ENCODE measurements at regions not wholly inside any gene's neighbourhood (a gene's known extent, or its start where the extent isn't known, plus 50 kb on each side); places are given as distances from the start of the nearest gene placed in this dataset.

DNA sequence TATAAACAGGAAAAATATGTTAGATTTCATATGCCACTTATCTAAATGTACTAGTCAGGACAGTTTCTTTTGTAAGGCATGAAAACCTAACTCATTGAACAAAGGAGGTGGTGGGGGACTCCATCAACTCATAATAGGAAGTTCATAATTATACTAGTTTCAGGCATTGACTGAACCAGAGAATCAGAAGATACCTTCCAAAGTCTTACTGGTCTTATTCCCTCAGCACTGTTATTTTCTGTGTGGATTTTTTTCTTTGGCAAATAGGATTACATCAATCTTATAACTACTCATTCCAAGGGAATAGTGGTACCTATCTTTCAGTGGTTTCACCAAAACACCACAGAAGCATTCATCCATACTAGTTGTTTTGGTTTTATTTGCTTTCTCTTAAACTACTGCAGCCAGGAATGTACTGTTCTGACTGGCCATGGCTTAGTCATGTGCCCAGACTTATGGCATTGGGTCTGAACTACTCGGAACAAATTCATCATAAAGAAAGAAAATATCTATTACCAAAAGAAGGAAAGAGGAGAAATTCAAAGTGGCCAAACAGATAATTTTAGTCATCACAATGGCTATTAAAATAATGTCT is 273.9 kb downstream of the ARAP2 start:
- Histone ChIP-seq H3K9me3 (ENCODE audit: low read length) (no peaks in the 10 kb centered on the region), H3K27ac (ENCODE audit: low read depth, low read length) (no peak overlapping the region), H3K9ac (ENCODE audit: low read length) (no peak overlapping the region), H3K27me3 (ENCODE audit: control insufficient read depth in 1 of 2, insufficient read depth in 2 of 2, low read length in 2 of 2) (no peaks in the 10 kb centered on the region), H3K4me3 (ENCODE audit: low read depth in 1 of 2, low read length in 2 of 2) (no peak overlapping the region), H3K36me3 (ENCODE audit: insufficient read depth, low read length) (no peaks in the 10 kb centered on the region), H3K4me1 (ENCODE audit: insufficient read depth, low read length) (no peaks in the 10 kb centered on the region)

DNA sequence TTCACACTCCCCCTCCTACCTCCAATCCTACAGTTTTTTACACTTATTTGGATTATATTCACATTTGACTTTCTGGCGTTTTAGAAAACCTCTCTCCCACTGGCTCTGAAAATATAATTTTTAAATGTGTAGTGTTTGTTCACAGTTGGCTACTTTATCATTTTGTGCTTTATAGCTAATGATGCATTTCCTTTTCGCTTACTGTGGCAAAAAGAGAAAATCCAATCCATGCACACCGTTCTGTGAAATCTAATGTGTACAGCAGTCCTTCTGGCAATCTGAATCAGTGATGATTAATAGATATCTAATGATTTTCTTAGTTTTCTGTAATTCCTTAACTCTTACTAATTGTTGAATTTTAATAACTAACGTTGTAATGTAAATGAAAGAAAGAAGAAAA is 271.5 kb downstream of the ARAP2 start:
- Histone ChIP-seq H3K4me1 (ENCODE audit: insufficient read depth, low read length) (no peaks in the 10 kb centered on the region), H3K36me3 (ENCODE audit: insufficient read depth, low read length) (no peaks in the 10 kb centered on the region), H3K9me3 (ENCODE audit: low read length) (no peaks in the 10 kb centered on the region), H3K4me3 (ENCODE audit: low read depth in 1 of 2, low read length in 2 of 2) (no peak overlapping the region), H3K27me3 (ENCODE audit: control insufficient read depth in 1 of 2, insufficient read depth in 2 of 2, low read length in 2 of 2) (no peaks in the 10 kb centered on the region), H3K27ac (ENCODE audit: low read depth, low read length) (no peak overlapping the region), H3K9ac (ENCODE audit: low read length) (no peak overlapping the region)

GRCh38 chr4:35975617-35976355 is 268.5 kb downstream of the ARAP2 start:
- Histone ChIP-seq H3K4me1 (ENCODE audit: insufficient read depth, low read length) (no peaks in the 10 kb centered on the region), H3K36me3 (ENCODE audit: insufficient read depth, low read length) (no peaks in the 10 kb centered on the region), H3K9ac (ENCODE audit: low read length) (no peak overlapping the region), H3K9me3 (ENCODE audit: low read length) (no peaks in the 10 kb centered on the region), H3K4me3 (ENCODE audit: low read depth in 1 of 2, low read length in 2 of 2) (no peak overlapping the region), H3K27me3 (ENCODE audit: control insufficient read depth in 1 of 2, insufficient read depth in 2 of 2, low read length in 2 of 2) (no peaks in the 10 kb centered on the region), H3K27ac (ENCODE audit: low read depth, low read length) (no peak overlapping the region)

- Histone ChIP-seq H3K9me3 (ENCODE audit: low read length) (no peaks in the 10 kb centered on the region), H3K4me3 (ENCODE audit: low read depth in 1 of 2, low read length in 2 of 2) (no peak overlapping the region), H3K27me3 (ENCODE audit: control insufficient read depth in 1 of 2, insufficient read depth in 2 of 2, low read length in 2 of 2) (no peaks in the 10 kb centered on the region), H3K36me3 (ENCODE audit: insufficient read depth, low read length) (no peaks in the 10 kb centered on the region), H3K4me1 (ENCODE audit: insufficient read depth, low read length) (no peaks in the 10 kb centered on the region), H3K27ac (ENCODE audit: low read depth, low read length) (no peak overlapping the region), H3K9ac (ENCODE audit: low read length) (no peak overlapping the region)
Observed at GRCh38 chr4:35978551-35978950, 265.8 kb downstream of the ARAP2 start.

DNA sequence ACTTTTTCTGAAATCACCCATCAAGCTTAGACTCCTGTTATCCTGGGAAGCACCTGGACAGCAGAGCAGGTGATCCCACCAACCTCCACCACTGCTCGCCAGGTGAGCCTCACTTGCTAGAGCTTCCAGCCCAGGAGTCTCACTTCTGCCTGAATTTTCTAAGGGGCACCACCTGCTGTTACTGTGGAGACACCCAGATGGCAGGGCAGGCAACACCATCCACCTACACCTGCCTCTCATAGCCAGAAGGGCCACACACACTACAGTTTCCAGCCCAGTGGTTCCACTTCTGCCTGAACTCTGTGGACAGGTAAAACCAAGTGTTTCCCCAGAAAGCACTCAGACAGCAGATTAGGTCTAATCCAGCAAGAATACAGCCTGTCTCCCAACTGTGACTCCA is 262.0 kb downstream of the ARAP2 start:
- no peak overlapping the region for H3K4me3 ChIP-seq (ENCODE audit: low read depth in 1 of 2, low read length in 2 of 2)
- H3K36me3 ChIP-seq (ENCODE audit: insufficient read depth, low read length): no peaks in the 10 kb centered on the region
- H3K9me3 ChIP-seq (ENCODE audit: low read length): no peaks in the 10 kb centered on the region
- H3K27me3 ChIP-seq (ENCODE audit: control insufficient read depth in 1 of 2, insufficient read depth in 2 of 2, low read length in 2 of 2): no peaks in the 10 kb centered on the region
- H3K4me1 ChIP-seq (ENCODE audit: insufficient read depth, low read length): no peaks in the 10 kb centered on the region
- H3K9ac ChIP-seq (ENCODE audit: low read length): no peak overlapping the region
- H3K27ac ChIP-seq (ENCODE audit: low read depth, low read length): no peak overlapping the region

GRCh38 chr4:35986537-35986936 is 257.8 kb downstream of the ARAP2 start:
- no peaks in the 10 kb centered on the region for H3K36me3 ChIP-seq (ENCODE audit: insufficient read depth, low read length)
- H3K4me1 ChIP-seq (ENCODE audit: insufficient read depth, low read length): no peaks in the 10 kb centered on the region
- H3K9me3 ChIP-seq (ENCODE audit: low read length): no peaks in the 10 kb centered on the region
- H3K27me3 ChIP-seq (ENCODE audit: control insufficient read depth in 1 of 2, insufficient read depth in 2 of 2, low read length in 2 of 2): no peaks in the 10 kb centered on the region
- H3K4me3 ChIP-seq (ENCODE audit: low read depth in 1 of 2, low read length in 2 of 2): no peak overlapping the region
- no peak overlapping the region for H3K9ac ChIP-seq (ENCODE audit: low read length)
- H3K27ac ChIP-seq (ENCODE audit: low read depth, low read length): no peak overlapping the region

GRCh38 chr4:35993606-35994005 is 250.7 kb downstream of the ARAP2 start:
- Histone ChIP-seq H3K27ac (ENCODE audit: low read depth, low read length) (no peak overlapping the region), H3K27me3 (ENCODE audit: control insufficient read depth in 1 of 2, insufficient read depth in 2 of 2, low read length in 2 of 2) (no peaks in the 10 kb centered on the region), H3K4me3 (ENCODE audit: low read depth in 1 of 2, low read length in 2 of 2) (no peak overlapping the region), H3K9ac (ENCODE audit: low read length) (no peak overlapping the region), H3K36me3 (ENCODE audit: insufficient read depth, low read length) (no peaks in the 10 kb centered on the region), H3K9me3 (ENCODE audit: low read length) (no peaks in the 10 kb centered on the region), H3K4me1 (ENCODE audit: insufficient read depth, low read length) (no peaks in the 10 kb centered on the region)

GRCh38 chr4:36000941-36001557 is 243.3 kb downstream of the ARAP2 start:
- H3K36me3 ChIP-seq (ENCODE audit: insufficient read depth, low read length): no peaks in the 10 kb centered on the region
- no peaks in the 10 kb centered on the region for H3K27me3 ChIP-seq (ENCODE audit: control insufficient read depth in 1 of 2, insufficient read depth in 2 of 2, low read length in 2 of 2)
- H3K4me3 ChIP-seq (ENCODE audit: low read depth in 1 of 2, low read length in 2 of 2): no peak overlapping the region
- no peaks in the 10 kb centered on the region for H3K4me1 ChIP-seq (ENCODE audit: insufficient read depth, low read length)
- no peaks in the 10 kb centered on the region for H3K9me3 ChIP-seq (ENCODE audit: low read length)
- no peak overlapping the region for H3K27ac ChIP-seq (ENCODE audit: low read depth, low read length)
- no peak overlapping the region for H3K9ac ChIP-seq (ENCODE audit: low read length)

DNA sequence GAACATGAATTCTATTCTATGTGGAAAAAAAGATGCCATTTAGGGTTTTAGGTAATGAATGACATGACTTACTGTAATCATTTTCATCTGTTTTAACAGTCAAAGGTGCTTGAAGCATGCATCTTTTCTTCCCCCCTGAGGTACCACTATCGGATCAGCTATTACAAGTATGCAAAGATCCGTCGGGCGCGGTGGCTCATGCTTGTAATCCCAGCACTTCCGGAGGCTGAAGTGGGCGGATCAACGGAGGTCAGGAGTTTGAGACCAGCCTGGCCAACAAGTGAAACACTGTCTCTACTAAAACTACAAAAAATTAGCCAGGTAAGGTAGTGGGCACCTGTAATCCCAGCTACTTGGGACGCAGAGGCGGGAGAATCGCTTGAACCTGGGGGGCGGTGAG is 241.3 kb downstream of the ARAP2 start:
- no peaks in the 10 kb centered on the region for H3K9me3 ChIP-seq (ENCODE audit: low read length)
- no peak overlapping the region for H3K4me3 ChIP-seq (ENCODE audit: low read depth in 1 of 2, low read length in 2 of 2)
- no peak overlapping the region for H3K9ac ChIP-seq (ENCODE audit: low read length)
- no peaks in the 10 kb centered on the region for H3K27me3 ChIP-seq (ENCODE audit: control insufficient read depth in 1 of 2, insufficient read depth in 2 of 2, low read length in 2 of 2)
- H3K36me3 ChIP-seq (ENCODE audit: insufficient read depth, low read length): no peaks in the 10 kb centered on the region
- no peaks in the 10 kb centered on the region for H3K4me1 ChIP-seq (ENCODE audit: insufficient read depth, low read length)
- no peak overlapping the region for H3K27ac ChIP-seq (ENCODE audit: low read depth, low read length)

DNA sequence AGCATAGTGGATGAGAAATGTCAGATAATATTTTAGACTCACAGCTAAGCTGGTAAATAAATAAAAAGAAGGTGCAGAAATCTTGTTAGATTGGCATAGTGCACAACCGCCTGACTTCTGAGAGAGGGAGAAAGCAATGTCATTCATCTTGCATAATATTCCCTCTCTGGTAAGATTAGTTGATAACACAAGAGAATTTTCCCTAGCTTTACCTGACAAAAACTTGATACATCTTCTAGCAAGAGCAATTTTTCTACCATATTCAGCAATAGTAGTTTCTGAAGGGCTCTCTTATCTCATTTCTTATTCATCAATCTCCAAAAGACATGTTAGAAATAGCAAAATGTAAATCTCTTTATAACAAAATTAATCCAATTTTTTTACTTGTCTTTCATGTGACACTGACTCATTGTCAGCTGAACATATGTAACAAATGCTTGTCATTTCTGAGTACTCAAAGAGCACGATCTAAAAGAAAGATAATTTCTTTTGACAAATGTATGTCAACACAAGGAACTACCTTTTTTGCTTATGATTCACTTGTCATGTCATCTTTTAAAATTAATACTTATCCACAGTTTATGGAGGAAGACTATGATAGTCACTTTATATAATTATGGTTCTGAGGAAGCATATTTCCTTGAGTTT is 240.0 kb downstream of the ARAP2 start:
- Histone ChIP-seq H3K9ac (ENCODE audit: low read length) (no peak overlapping the region), H3K4me1 (ENCODE audit: insufficient read depth, low read length) (no peaks in the 10 kb centered on the region), H3K27ac (ENCODE audit: low read depth, low read length) (no peak overlapping the region), H3K4me3 (ENCODE audit: low read depth in 1 of 2, low read length in 2 of 2) (no peak overlapping the region), H3K27me3 (ENCODE audit: control insufficient read depth in 1 of 2, insufficient read depth in 2 of 2, low read length in 2 of 2) (no peaks in the 10 kb centered on the region), H3K9me3 (ENCODE audit: low read length) (no peaks in the 10 kb centered on the region), H3K36me3 (ENCODE audit: insufficient read depth, low read length) (no peaks in the 10 kb centered on the region)

DNA sequence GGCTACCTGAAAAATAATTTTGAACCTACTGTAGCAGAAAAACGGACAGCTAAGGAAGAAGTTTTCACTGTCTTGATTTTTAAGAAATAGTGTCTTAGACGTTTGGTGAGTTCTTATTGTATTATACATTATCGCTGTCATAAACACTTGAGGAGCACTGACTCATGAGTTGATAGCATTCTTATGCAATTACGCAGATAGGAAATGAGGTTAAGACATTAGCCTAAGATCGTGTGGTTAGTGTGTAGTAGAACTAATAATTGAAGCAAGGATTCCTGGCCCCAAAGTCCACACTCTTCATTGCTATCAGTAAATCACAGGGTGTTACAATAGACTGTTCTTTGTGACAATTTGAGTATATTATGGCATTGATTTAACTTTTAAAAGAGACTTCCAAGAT is 238.1 kb downstream of the ARAP2 start:
- H3K9me3 ChIP-seq (ENCODE audit: low read length): no peaks in the 10 kb centered on the region
- H3K9ac ChIP-seq (ENCODE audit: low read length): no peak overlapping the region
- no peaks in the 10 kb centered on the region for H3K4me1 ChIP-seq (ENCODE audit: insufficient read depth, low read length)
- no peak overlapping the region for H3K4me3 ChIP-seq (ENCODE audit: low read depth in 1 of 2, low read length in 2 of 2)
- no peaks in the 10 kb centered on the region for H3K27me3 ChIP-seq (ENCODE audit: control insufficient read depth in 1 of 2, insufficient read depth in 2 of 2, low read length in 2 of 2)
- H3K27ac ChIP-seq (ENCODE audit: low read depth, low read length): no peak overlapping the region
- H3K36me3 ChIP-seq (ENCODE audit: insufficient read depth, low read length): no peaks in the 10 kb centered on the region
